Activated CD4-positive, CD25-positive, alpha-beta regulatory T cell treated with anti-CD3 and anti-CD28 coated beads, Interleukin-2, amount 50 U/mL, for 24 hours (primary cell): ENCODE measurements at regions not wholly inside any gene's neighbourhood (a gene's known extent, or its start where the extent isn't known, plus 50 kb on each side); places are given as distances from the start of the nearest gene placed in this dataset.

ENCODE experiments used
- ATAC-seq, 2 donors: fragments of 150-1000 bp; cut with Tn5 transposase; one replicate each; pipeline ENCODE4 v1.10.0; 2021; ENCODE audit warnings: mild to moderate bottlenecking in 1 of 2, moderate library complexity in 1 of 2

DNA sequence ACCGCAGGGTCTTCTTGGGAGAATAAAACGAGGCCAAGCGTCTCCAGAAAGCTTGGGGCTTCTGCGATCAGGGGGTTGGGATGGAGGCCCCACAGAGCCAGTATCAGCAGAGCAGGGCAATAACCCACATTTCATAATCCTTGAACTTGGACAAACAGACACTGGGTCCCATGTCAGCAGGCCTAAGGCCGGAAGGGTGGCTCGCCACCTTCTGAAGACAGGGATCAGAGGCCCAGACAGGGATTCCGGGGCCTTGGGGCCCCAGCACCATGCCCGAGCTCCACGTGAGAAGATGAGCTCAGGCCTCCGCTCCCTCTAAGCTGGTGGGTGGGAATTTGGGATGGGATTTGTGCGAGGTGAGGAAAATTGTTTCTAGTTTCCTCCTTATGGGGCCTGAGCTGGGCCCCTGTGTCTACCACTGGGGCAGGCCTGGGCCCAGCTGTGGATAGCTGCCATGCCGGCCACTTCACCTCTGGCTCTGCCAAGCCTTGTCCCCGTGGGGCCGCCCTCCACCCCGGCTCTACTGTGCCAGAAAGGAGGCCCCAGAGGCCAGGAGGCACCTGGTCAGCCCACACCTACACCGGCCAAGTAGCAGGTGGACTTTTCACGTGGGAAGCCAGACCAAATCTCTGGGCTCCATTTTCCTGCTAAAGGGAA, 67.2 kb upstream of the DLK1 start:
- no peak for ATAC-seq

DNA sequence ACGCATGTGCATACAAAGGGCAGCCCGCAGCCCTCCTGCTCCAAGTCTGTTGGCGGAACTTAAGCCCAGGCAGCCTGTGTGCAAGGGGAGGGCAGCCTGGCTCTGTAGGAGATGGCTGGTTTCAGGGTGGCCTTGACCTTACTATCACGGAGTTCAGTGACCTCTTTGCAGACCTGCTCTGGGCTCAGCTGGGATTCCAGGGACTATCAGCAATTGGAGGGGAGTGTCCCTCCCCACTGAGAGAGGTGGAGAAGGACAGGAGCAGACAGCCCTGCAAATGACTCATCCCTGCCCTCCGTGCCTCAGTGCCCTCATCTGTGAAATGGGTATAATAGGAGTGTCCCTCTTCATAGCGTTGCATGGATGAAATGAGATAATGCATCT, 66.2 kb upstream of the DLK1 start:
- no peak for ATAC-seq

DNA sequence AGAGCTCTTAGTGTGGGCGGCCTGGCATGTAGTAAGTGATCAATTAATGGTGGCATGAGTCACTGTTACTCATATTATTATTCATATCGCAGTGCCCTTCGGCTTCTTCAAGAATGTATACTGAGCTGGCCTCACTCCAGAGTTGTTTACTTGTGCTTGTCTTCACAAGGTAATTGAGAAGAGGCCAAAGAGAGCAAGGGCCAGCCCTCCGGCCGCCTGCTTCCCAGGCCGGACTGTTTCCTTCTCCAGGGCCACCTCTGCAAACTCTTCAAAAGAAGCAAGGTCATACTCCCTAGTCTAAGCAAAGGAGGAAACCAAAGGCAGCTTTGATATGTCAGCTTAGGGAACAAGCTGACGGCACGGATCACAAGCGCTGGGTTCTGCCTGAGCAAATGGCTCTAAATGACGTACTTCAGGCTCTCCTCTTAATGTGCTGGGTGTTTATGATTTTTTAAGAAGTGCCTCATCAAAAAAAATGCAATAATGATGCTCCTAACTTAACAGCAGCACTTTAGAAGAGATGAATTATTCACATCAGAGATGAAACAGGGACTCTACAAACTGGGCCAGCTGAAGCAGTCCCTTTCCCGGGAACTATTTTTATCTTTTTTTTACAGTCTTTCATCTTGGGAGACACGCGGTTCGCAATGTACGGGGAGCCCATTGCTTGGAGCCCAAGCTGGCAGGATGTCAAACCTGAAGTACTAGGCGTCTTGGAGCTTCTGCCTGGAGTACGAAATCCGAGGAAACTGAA, 65.6 kb upstream of the DLK1 start:
- peak in 1 of 2 donors; percentile 33 for ATAC-seq

DNA sequence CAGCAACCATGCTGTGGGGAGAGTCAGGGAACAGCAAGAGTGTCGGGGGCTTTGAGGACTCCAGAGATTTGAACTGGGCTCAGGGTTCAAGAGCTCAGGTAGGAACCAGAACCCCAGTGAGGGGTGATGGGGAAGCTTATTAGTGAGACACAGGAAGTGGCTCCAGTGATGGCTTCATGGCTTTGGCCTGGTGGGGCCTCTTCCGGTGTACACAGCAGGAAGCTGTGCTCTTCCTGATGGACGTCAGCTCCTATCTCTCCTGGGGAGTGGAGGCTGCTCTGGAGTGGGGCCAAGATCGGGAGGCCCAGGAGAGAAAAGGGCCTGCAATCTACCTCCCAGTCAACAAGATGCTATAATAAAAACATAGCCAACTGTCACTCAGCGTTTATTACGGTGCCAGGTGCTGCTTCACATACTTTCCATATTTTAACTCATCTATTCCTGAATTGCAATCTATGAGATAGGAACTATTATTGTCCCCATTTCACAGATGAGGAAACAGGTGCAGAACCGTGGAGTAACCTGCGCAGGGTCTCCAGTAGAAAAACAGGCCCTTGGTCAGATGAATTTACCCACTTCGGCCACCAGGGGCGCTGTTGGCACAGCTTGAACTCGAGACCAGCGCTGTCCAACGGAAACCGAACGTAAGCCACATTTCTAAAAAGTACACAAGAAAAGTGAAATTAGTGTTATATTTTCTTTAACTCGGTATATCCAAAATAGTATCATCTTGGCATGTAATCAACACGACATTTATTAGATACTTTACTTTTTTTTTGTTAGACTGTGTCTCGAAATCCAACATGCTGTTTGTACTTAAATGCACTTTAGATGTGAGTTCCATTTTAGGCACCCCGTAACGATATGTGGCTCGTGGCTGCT, 63.6 kb upstream of the DLK1 start:
- ATAC-seq = peak in 1 of 2 donors; percentile 38

DNA sequence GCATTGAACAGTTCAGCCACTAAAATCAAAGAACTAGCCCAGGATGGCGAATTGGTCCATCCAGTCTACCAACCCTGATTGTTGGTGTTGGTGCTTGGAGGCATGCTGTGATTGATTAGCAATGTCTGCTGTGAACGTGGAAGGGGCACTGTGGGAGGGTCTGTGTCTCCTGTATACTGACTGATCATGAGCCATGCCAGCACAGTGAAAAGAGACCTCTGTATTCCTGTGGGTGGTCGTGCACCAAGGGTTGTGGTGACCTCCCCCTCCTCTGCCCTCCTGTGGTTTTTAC, 63.0 kb upstream of the DLK1 start:
- ATAC-seq = no peak

DNA sequence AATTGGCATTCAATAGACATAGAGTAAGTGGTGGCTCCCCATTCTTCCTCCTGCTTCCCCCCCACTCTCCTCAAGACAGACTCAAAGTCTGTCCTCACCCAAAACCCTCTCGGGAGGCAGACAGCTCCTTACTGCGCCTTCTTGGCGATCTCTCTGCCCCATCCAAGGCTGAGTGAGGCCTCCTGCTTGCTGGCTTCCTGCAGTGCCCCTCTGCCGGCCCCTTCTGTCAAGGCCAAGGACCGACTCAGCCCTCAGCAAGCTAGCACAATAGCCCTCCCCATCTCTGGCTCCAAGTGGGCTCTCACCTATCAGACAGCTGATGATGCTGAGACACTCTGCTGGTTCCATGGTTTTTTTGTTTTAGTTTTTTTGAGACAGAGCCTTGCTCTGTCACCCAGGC, 62.5 kb upstream of the DLK1 start:
- ATAC-seq = no peak

DNA sequence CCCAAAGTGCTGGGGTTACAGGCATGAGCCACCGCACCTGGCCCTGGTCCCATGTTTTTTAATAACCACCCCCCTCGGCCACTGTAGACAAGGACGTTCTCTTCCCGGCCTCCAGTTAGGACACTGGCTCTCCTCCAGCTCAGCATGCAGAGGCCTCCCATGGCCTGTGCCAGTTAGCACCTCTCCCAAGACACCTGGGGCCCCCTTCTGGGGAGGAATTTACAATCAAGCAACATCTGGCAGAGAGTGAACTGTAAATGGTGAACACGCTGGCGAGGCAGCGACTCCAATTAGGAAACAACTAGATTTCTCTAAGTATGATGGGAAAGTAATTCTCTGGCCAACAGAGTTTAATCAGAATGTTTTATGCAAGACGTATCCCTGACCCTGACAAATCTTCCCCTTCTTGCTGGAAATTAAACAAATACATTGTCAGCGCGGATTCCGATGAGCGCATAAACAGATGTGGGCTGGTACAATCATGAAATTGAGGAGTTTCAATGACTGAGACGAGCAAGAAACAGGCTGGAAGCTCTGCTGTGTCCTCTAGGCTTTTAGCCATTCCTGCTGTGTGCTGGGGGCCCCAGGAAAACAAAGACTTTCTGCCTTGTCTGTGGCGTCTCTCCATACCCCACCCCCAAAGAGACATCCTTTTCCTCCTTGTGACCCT, 61.7 kb upstream of the DLK1 start:
- ATAC-seq = no peak

DNA sequence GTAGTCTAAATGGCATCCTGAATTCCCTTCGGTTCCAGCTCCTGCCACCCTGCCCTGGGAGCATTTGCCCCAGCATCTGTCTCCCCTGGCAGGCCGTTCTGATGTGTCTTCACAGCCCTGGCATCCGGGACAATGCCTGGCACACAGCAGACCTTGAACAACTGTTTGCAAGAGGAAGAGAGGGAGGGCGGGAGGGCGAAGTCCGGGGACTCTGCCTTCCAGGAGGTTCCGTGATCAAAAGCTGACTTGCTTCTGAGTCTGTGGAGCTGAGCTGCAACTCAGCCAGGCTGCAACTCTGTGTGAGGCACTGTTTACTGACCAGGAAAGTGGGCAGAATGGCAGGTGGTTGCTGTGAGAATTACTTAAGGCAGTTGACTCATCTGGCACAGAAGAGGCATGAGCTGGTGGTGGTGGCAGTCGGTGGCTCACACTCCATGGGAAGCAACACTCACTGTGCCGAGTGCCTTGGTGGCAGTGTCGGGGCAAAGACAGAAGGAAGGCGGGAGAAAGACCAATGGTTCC, 61.1 kb upstream of the DLK1 start:
- ATAC-seq = no peak

DNA sequence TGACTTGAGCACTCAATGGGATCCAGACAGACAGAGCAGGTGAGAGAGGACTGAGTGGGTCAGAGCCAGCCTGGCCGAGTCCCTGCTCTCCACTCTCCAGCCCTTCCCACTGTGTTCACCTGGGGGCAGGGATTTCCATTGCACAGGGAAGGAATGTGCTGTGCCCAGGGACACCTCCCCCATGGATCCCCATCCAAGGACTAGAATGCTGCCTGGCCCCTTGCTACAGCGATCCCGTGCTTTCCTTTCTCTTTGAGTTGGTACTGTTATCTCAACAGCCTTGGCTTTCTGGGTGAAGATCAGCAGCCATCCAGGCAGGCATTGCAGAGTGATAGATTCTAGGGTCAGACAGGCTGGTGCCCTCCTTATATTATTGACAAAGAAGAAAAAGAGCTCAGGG, 60.3 kb upstream of the DLK1 start:
- ATAC-seq = no peak

DNA sequence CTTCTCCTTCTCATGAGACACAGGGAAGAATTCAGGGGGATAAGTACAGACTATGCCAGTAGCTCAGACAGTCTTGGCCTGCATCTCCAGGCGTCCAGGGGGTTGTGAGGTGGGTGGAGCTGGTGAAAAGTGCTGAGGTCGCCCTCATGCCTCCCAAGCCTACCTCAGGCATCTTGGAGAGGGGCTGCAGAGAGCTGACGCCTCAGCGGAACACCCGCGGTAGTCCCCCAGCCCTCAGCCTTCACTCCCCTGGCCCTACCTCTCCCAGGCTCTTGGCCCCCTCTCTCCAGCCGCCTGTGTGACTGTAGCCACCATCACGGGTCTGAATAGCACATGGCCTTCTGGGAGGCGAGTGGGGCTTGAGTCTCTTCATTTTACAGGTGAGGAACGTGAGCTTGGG, 59.8 kb upstream of the DLK1 start:
- no peak for ATAC-seq

DNA sequence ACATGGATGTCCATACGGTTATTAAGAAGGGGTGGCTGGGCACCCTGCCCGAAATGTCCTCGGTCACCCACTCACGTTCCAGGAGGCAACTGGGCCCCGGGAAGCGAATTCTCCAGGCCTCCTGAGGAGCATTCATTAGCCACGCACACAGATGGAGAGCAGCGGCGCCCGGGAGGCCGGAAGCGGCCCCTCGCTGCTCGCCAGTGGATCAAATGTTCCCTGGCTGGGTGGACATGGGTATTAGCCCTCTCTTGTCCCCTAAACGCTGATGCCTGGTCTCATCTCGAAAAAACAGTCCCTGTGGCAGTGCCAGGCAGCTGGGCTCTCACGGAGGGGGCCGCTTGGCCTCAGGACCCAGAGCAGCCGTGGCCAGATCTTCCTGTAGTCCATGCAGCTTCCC, 59.0 kb upstream of the DLK1 start:
- no peak for ATAC-seq

DNA sequence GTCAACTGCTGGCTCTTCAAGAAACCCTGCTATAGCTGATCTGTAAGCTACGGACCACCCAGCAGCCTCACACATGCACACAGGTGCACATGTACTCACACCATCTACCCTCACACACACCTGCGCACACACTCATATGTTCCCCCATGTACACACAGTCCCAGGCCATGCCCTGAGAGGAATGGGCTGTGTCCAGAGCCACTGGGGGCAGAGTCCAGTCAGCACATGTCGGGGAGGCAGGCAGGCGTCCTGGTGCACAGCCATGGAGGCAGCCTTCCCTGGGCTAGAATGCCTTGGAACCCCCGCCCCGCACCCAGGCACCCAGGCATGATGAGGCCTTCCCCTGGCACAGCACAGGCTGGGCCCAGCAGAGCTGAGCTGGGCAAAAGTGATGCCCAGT, 58.3 kb upstream of the DLK1 start:
- no peak for ATAC-seq

DNA sequence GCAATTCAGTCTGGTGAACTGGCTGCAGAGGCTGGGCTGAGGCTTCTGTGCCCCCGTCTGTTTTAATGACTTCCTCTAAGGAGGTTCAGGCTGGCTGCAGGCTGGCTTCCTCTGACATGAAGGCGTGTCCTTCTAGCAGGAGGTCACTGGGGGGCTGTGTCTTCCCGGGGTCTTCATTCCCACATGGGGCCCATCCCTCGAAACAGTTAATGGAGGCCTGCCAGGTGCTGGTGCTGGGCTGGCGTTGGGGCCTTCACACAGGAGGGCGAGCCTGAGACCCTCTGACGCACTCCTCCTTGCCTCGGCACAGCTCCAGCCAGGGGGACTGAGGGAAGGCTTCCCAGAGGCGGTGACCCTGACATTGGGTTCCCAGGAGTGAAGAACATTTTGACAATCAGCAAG, 57.7 kb upstream of the DLK1 start:
- no peak for ATAC-seq

DNA sequence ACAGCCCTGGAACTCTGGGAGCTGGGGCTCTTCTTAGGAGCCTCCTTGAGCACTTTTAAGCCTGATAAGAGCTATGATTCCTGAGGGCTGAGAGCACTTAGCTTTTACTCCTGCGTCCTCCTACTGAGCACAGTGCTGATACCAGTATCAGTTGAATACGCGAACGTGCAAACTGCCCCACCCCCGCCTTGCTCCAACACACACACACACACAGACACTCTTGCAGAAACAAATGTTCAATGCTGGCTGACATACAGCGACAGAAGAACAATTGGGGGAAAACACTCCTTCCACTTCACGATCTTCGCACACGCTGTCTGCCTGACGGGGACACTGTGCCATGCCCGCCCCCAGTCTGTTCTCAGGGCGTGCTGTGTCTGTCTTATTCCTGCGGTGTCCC, 57.2 kb upstream of the DLK1 start:
- ATAC-seq = no peak

DNA sequence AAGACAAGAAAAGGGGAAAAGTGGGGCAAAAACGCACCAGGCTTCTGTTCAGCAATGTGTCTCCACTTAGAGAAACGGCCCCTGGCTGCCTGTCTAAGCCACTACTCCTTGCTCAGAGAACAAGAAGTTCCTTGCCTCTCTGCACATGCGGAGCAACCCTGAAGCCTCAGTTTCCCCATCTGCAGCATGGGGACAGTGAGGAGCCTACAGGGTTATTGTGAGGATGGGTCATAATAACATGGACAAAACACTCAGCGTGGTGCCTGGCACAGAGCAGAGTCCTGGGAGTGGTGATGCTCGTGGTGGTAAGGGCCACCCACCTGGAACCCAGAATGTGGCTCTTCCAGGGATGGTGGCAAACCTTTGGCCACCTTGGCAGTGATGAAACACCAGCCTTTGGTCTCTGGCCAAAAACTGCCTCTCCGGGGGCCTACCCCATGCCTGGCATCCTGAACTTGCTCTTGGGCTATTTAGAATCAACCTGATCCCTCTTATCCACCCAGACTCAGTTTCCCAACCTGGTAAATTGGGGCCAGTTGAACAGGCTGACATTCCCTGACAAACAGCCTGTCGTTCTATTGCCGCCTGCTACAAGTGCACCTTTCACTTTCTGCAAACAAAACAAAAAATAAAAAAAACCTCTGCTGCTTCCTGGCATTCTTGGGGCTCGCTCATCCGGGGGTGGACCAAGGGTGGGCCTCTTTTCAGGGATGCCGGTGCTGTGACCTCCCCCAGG, 56.5 kb upstream of the DLK1 start:
- ATAC-seq = no peak

DNA sequence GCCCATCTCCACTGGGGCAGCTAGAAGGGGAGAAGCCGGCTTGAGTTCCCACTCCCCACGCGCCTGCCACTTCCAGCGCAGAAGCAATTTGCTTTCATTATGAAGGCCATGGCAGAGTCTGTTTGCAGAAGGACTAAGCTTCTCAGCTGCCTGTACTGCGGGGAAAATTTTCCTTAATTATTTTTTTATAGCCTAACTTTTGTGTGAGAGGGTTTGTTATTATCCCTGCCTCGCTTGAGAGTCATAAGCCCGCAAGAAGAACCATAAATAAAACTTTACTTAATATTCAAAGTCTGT, 56.0 kb upstream of the DLK1 start:
- no peak for ATAC-seq

DNA sequence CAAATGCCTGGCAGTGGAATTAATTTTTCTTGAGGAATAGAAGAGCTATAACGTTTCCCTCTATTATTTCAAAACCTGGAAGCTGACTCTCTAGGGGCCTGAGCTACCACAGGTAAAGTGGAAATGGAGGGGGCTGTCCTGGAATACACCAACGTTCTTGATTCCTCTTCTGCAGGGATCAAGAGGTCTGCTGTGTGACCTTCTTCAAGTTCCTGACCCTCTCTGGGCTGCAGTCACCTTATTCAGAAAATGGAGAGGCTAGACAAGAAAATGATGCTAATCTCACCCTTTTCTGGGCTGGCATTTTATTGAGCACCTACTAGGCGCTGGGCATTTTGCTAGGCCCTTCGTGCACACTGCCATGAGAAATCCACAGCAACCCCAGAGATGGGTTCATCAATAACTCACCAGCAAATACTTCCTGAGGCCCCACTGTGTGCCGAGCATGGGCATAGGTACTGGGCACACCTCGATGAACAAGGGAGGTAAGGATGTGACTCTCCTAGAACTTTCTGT, 55.2 kb upstream of the DLK1 start:
- no peak for ATAC-seq

DNA sequence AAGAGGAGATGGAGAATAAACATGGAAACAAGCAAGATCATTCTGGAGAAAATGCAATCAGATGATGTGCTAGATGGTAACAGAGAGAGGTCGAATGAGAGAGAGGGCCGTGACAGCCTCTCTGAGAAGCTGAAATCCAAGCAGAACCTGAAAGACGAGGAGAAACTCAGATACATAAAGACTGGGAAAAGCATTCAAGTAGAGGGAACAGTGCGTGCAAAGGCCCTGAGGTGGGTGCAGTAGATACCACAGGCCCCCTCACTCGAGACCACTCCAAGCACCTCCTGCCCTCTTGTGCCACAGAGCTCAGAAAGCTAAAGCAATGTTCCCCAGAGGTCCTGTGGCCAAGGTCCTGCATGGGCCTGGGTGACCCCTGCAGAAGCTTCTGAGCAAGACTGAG, 54.8 kb upstream of the DLK1 start:
- ATAC-seq = no peak

DNA sequence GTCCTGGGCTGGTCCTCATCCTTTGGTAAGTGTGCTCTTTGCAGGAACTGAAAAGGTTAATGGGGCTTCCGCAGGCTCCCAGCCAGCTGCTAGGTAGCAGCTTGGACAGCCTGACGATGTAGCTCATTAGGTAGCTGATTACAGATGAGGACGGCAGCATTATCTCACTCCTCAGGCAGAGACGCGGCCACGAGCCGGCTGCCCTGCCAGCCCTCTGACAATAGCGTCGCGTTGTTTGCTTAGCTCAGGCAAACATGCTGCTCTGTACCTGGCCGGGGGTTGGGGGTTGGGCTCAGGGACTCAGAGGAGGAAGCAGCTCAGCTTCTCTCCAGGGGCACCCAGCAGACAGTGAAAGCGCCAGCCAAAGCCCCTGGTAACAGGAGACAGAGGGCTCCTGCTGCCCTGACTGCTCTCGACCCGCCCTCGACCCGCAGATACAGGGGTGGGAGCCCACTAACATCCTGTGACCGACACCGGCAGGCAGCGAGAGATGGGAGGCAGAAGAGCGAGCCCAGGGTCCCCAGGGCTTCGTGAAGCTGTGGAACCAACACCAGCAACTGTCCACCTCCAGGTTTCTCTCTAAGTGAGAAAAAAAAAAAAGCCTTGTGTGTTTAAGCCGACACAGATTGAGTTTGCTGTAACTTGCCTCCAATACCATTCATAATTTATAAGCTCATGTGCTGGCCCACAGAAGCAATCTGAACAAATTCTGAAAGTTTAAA, 53.4 kb upstream of the DLK1 start:
- no peak for ATAC-seq

DNA sequence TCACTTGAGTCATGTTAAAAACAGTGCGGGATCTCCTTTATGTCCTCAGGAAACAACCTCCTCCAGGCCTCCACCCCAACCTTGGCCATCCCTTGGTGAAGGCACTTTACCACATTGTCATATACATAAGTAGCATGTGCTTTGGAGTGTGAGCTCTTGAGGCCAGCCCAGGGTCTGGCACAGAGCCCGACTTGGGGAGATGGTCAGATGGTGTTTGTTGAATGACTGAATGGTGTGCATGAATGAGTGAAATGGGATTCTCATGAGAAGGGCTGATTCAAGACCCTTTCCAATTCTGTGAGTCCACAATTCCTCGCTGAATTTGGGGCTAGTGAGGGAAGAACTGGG, 52.9 kb upstream of the DLK1 start:
- ATAC-seq = no peak

DNA sequence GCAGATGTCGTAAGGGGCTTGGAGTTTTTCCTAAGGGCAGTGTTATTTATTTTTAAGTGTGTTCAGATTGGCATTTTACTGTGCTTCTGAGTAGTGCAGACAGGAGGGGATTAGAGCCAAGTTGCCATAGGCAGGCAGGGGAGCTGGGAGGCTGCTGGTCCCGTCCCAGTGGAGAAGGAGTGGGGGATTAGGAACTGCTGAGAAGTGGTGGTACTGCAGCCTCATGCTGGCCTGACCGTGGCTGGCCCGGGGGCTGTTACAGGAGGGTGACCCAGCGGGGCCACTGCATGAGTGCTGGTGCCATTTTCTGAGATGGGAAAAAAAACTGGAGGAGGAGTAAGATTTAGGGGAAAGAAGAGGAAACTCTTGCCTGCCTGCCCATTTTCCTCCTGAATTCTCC, 52.3 kb upstream of the DLK1 start:
- ATAC-seq = no peak
